Mesendoderm (in vitro differentiated cells): ENCODE measurements at regions not wholly inside any gene's neighbourhood (a gene's known extent, or its start where the extent isn't known, plus 50 kb on each side); places are given as distances from the start of the nearest gene placed in this dataset.

Experiments used
- DNase-seq: peaks from one replicate; pipeline ENCODE4 v3.0.0; 2013
- H2AK5ac ChIP-seq: 2 replicates; pipeline ENCODE4 v1.6.1; 2013; ENCODE audit warnings: low read length, inconsistent platforms
- H2BK120ac ChIP-seq: 2 replicates; pipeline ENCODE4 v1.6.1; 2013; ENCODE audit warnings: low read depth, mild to moderate bottlenecking, low read length, moderate library complexity, mixed read lengths
- H2BK15ac ChIP-seq: replicated peaks from 2 replicates; pipeline ENCODE4 v1.6.1; 2013; ENCODE audit warnings: low read depth, mild to moderate bottlenecking, moderate library complexity
- H2BK5ac ChIP-seq: 2 replicates; pipeline ENCODE4 v1.6.1; 2013; ENCODE audit warnings: low read length, inconsistent platforms
- H3K18ac ChIP-seq: 2 replicates; pipeline ENCODE4 v1.6.1; 2013; ENCODE audit warnings: mild to moderate bottlenecking, low read length, mixed read lengths
- H3K23ac ChIP-seq: one replicate; pipeline ENCODE4 v1.6.1; 2013; ENCODE audit warnings: low read length
- H3K27ac ChIP-seq: 2 replicates; pipeline ENCODE4 v1.5.1; 2013; ENCODE audit warnings: low read depth, mild to moderate bottlenecking, inconsistent platforms, low read length, moderate library complexity
- H3K27me3 ChIP-seq: 2 replicates; pipeline ENCODE4 v1.6.1; 2013; ENCODE audit warnings: low read length, control low read depth, mild to moderate bottlenecking, inconsistent platforms; ENCODE audit not compliant: insufficient read depth, poor library complexity
- H3K36me3 ChIP-seq: 2 replicates; pipeline ENCODE4 v1.6.1; 2013; ENCODE audit warnings: low read length, inconsistent platforms; ENCODE audit not compliant: control insufficient read depth, insufficient read depth
- H3K4ac ChIP-seq: one replicate; pipeline ENCODE4 v1.6.1; 2013; ENCODE audit warnings: low read depth, mild to moderate bottlenecking, low read length, moderate library complexity
- H3K4me1 ChIP-seq: 2 replicates; pipeline ENCODE4 v1.6.1; 2013; ENCODE audit warnings: low read depth, low read length, inconsistent platforms; ENCODE audit not compliant: control insufficient read depth
- H3K4me2 ChIP-seq: 2 replicates; pipeline ENCODE4 v1.6.1; 2013; ENCODE audit warnings: low read length
- H3K4me3 ChIP-seq: 2 replicates; pipeline ENCODE4 v1.5.1; 2013; ENCODE audit warnings: mild to moderate bottlenecking, low read length
- H3K56ac ChIP-seq: one replicate; pipeline ENCODE4 v1.6.1; 2013; ENCODE audit warnings: low read length
- H3K79me1 ChIP-seq: 2 replicates; pipeline ENCODE4 v1.6.1; 2013; ENCODE audit warnings: low read length, inconsistent platforms
- H3K79me2 ChIP-seq: 2 replicates; pipeline ENCODE4 v1.6.1; 2013; ENCODE audit warnings: mild to moderate bottlenecking, low read length; ENCODE audit not compliant: control insufficient read depth, insufficient read depth
- H3K9ac ChIP-seq: 2 replicates; pipeline ENCODE4 v1.6.1; 2013; ENCODE audit warnings: low read length, inconsistent platforms
- H4K5ac ChIP-seq: one replicate; pipeline ENCODE4 v1.6.1; 2013; ENCODE audit warnings: low read length
- H4K8ac ChIP-seq: one replicate; pipeline ENCODE4 v1.6.1; 2013; ENCODE audit warnings: low read depth, mild to moderate bottlenecking, control low read depth, low read length, moderate library complexity
- WGBS: extraction: QIAGEN DNeasy Blood & Tissue Kit; methylation state at CpG from one replicate; pipeline ENCODE4 v1.1.7; 2013; ENCODE audit warnings: low lambda C conversion rate, missing lambda C conversion rate; ENCODE audit not compliant: insufficient coverage; ENCODE audit errors: extremely low coverage; 5-methylcytosine and 5-hydroxymethylcytosine counted together

DNA sequence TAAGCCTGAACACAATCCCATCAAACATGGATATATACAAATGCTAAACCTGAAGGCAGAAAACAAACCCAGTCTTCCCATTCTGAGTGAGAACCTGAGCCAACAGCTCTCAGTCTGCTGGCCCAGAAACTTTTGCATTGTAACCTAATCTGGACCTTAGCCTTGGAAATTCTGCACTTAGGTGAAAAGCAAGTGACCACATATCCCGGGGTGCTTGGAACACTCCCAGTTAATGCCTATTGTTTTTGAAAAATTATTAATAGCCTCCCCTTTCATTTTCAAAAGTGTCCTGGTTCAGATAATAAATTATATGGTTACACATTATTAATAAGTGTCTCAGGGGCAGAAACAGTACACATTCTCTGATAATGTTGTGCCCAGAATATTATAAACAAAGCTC lies 228.3 kb upstream of the TARS1 start:
- Histone ChIP-seq H2AK5ac (no peak overlapping the region), H3K4ac (no peak overlapping the region), H3K27ac (no peak overlapping the region), H3K23ac (no peak overlapping the region), H3K4me1 (no peaks in the 10 kb centered on the region), H3K27me3 (no peaks in the 10 kb centered on the region), H3K18ac (no peak overlapping the region), H4K5ac (no peak overlapping the region), H3K79me1 (no peaks in the 10 kb centered on the region), H3K36me3 (no peaks in the 10 kb centered on the region), H2BK120ac (no peak overlapping the region), H3K79me2 (no peaks in the 10 kb centered on the region), H3K9ac (no peak overlapping the region), H2BK5ac (no peak overlapping the region), H3K4me2 (no peak overlapping the region), H2BK15ac (no peak overlapping the region), H4K8ac (no peak overlapping the region), H3K4me3 (no peak overlapping the region), H3K56ac (no peak overlapping the region)
- WGBS = no CpG with 5 or more reads among the region's 1 CpG
- DNase-seq = no peak

DNA sequence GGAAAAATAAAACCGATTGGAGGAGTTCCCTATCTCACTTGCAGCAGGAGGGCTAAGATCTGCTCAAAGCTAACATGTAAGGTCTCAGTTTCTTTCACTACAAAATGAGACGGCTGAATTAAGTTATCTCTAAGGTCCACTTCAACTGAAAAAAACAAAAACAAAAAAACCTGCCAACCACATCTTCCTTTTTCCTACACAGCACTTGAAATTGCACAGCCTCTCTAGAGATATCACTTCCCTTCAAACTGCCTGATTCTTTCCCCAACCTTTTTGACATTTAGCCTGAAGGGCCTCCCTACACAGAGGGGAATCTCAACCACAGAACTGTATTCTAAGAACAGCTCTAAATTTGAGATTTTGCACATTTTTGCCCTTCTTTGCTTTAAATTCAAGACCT lies 227.9 kb upstream of the TARS1 start:
- H2BK120ac ChIP-seq = no peak overlapping the region
- no peaks in the 10 kb centered on the region for H3K27me3 ChIP-seq
- no CpG with 5 or more reads among the region's 2 CpGs for WGBS
- no peaks in the 10 kb centered on the region for H3K79me2 ChIP-seq
- H3K4me3 ChIP-seq = no peak overlapping the region
- no peak overlapping the region for H3K4me2 ChIP-seq
- no peaks in the 10 kb centered on the region for H3K4me1 ChIP-seq
- no peak overlapping the region for H3K18ac ChIP-seq
- no peak overlapping the region for H3K9ac ChIP-seq
- no peak overlapping the region for H4K8ac ChIP-seq
- H3K27ac ChIP-seq = no peak overlapping the region
- H2BK15ac ChIP-seq = no peak overlapping the region
- H4K5ac ChIP-seq = no peak overlapping the region
- no peak for DNase-seq
- no peak overlapping the region for H3K56ac ChIP-seq
- no peak overlapping the region for H3K4ac ChIP-seq
- no peak overlapping the region for H2AK5ac ChIP-seq
- H3K36me3 ChIP-seq = no peaks in the 10 kb centered on the region
- no peaks in the 10 kb centered on the region for H3K79me1 ChIP-seq
- no peak overlapping the region for H3K23ac ChIP-seq
- H2BK5ac ChIP-seq = no peak overlapping the region

DNA sequence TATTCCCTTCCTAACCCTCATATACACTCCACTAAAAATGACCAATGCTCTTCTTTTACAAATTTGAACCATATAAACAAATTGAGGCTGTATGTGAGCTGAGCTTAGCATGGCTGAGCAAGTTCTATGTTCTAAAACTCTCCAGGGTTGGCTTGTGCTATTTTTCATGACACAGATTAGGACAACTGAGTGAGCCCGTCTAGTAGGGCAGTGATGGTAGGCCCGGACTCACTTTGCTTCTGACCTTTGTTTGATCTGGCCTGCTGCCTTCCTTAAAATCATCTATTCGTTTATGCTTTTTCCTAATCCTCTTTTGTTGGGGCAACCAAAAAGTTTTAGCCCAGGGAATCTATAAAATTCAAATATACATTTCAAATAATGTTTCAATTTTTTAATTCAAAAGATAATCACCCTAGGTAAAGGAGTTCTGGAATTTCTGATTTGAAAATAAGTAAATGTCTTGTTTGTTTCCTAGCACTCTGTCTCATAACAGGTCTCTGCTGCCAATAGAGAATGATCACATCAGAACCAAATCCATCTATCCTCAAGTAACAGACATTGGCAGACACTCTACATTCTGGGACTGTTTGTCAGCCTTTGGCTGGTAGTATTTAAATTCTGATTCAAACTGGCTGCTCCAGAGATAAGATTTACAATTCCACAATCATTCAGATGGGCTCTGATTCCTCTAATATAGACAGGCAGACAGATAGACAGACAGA lies 217.0 kb upstream of the TARS1 start:
- H2BK5ac ChIP-seq = no peak overlapping the region
- no peak overlapping the region for H2BK15ac ChIP-seq
- no peak overlapping the region for H4K5ac ChIP-seq
- H3K27ac ChIP-seq = no peak overlapping the region
- no peak overlapping the region for H3K56ac ChIP-seq
- WGBS = no CpG with 5 or more reads among the region's 3 CpGs
- no peak overlapping the region for H4K8ac ChIP-seq
- H3K4me3 ChIP-seq = no peak overlapping the region
- H2AK5ac ChIP-seq = no peak overlapping the region
- no peaks in the 10 kb centered on the region for H3K4me1 ChIP-seq
- H3K23ac ChIP-seq = no peak overlapping the region
- H3K79me1 ChIP-seq = no peaks in the 10 kb centered on the region
- H3K4me2 ChIP-seq = no peak overlapping the region
- H2BK120ac ChIP-seq = no peak overlapping the region
- H3K4ac ChIP-seq = no peak overlapping the region
- H3K18ac ChIP-seq = no peak overlapping the region
- no peaks in the 10 kb centered on the region for H3K36me3 ChIP-seq
- no peak for DNase-seq
- no peaks in the 10 kb centered on the region for H3K79me2 ChIP-seq
- H3K9ac ChIP-seq = no peak overlapping the region
- no peaks in the 10 kb centered on the region for H3K27me3 ChIP-seq

DNA sequence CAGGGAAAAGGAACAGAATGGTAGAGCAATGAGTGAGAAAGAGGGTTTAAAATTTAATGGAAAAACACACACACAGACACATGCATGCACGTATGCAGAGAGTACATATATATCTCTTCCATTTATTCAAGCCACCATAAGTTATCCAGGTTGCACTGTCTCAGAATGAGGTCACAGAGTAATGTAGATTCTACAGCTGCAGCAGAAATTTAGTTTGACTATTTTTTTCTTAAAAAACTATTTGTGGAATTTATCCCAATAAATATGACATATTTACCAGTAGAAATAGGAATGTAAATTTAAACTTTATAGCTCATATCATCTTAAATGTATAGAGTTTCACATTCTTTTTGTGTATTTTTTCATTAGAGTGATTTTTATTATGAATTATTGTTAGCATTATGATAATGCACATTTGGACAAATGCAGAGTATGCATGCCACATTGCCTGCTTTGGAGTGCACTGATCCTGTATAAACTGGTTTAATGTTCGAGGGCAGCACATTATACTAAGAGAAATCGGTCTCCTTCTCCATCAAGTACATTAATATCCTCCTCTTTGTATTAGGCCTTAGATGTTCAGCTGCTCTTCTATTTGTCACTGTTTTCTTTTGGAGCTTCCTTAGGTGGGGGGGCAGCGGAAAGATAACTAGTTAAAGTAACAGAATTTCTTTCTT lies 216.3 kb upstream of the TARS1 start:
- H3K79me2 ChIP-seq = no peaks in the 10 kb centered on the region
- H3K79me1 ChIP-seq = no peaks in the 10 kb centered on the region
- H3K23ac ChIP-seq = no peak overlapping the region
- H3K4me2 ChIP-seq = no peak overlapping the region
- H3K9ac ChIP-seq = no peak overlapping the region
- no peak overlapping the region for H3K27ac ChIP-seq
- no peaks in the 10 kb centered on the region for H3K27me3 ChIP-seq
- no peak overlapping the region for H2BK5ac ChIP-seq
- no CpG with 5 or more reads among the region's 4 CpGs for WGBS
- no peak overlapping the region for H2AK5ac ChIP-seq
- no peak overlapping the region for H3K56ac ChIP-seq
- H2BK15ac ChIP-seq = no peak overlapping the region
- H3K36me3 ChIP-seq = no peaks in the 10 kb centered on the region
- H4K8ac ChIP-seq = no peak overlapping the region
- H3K4me3 ChIP-seq = no peak overlapping the region
- H3K4ac ChIP-seq = no peak overlapping the region
- no peak overlapping the region for H2BK120ac ChIP-seq
- no peaks in the 10 kb centered on the region for H3K4me1 ChIP-seq
- H4K5ac ChIP-seq = no peak overlapping the region
- no peak for DNase-seq
- no peak overlapping the region for H3K18ac ChIP-seq

DNA sequence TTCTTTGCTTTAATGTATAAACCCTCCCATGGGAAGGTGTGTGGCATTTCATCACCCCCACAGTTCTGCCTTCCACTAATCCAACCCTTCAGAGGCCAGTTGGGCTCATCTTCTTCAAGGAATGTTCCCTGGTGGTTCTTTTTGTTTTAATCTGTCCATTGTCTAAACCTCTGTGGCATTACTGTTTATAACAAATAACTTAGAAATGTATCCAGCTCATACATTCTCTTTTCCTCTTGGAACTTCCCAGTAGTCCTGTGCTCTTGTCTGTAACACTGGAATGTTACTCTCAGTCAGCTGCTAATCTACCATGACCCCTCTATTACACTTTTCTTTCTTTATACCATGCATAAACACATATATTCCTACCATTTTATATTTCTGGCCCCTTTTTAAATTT lies 213.5 kb upstream of the TARS1 start:
- H3K4me3 ChIP-seq = no peak overlapping the region
- H3K27ac ChIP-seq = no peak overlapping the region

DNA sequence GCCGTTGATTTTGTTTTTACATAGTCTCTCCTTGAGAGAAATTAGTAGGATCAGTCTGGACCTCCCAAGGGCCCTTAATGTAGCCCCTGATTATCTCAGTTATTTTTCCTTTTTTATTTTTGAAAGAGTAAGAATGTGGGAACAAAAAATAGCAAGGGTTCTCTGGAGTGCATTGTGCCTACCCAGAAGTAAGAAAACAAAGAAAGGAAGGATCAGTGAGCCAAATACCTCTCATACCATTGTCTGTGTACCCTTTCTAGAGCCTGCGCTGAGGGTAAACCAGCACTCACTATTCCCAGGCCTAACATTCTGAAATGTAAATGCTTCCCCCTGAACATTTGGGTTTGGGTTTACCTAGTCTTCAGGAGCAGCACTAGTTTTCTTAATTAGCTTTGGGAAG lies 213.0 kb upstream of the TARS1 start:
- WGBS = no CpG with 5 or more reads among the region's 2 CpGs
- no peak overlapping the region for H3K4me2 ChIP-seq
- no peak overlapping the region for H2BK15ac ChIP-seq
- H3K36me3 ChIP-seq = no peaks in the 10 kb centered on the region
- no peak overlapping the region for H2BK120ac ChIP-seq
- peak; percentile 42 for DNase-seq
- H2BK5ac ChIP-seq = no peak overlapping the region
- no peaks in the 10 kb centered on the region for H3K27me3 ChIP-seq
- H2AK5ac ChIP-seq = no peak overlapping the region
- H3K4me3 ChIP-seq = no peak overlapping the region
- H3K79me2 ChIP-seq = no peaks in the 10 kb centered on the region
- no peak overlapping the region for H3K9ac ChIP-seq
- no peak overlapping the region for H4K8ac ChIP-seq
- peak overlapping the region; percentile 39 for H4K5ac ChIP-seq
- no peak overlapping the region for H3K18ac ChIP-seq
- no peaks in the 10 kb centered on the region for H3K79me1 ChIP-seq
- no peak overlapping the region for H3K4ac ChIP-seq
- H3K56ac ChIP-seq = no peak overlapping the region
- no peak overlapping the region for H3K23ac ChIP-seq
- no peak overlapping the region for H3K27ac ChIP-seq
- H3K4me1 ChIP-seq = no peaks in the 10 kb centered on the region

More for the DNA sequence above, 213.5 kb upstream of the TARS1 start:
- Histone ChIP-seq H2BK120ac (no peak overlapping the region), H3K27me3 (no peaks in the 10 kb centered on the region), H3K56ac (no peak overlapping the region), H3K18ac (no peak overlapping the region), H3K4ac (no peak overlapping the region), H3K36me3 (no peaks in the 10 kb centered on the region), H2BK15ac (no peak overlapping the region), H3K79me1 (no peaks in the 10 kb centered on the region), H3K79me2 (no peaks in the 10 kb centered on the region), H2AK5ac (no peak overlapping the region), H2BK5ac (no peak overlapping the region), H3K4me2 (no peak overlapping the region), H4K8ac (no peak overlapping the region), H4K5ac (no peak overlapping the region), H3K23ac (no peak overlapping the region), H3K9ac (no peak overlapping the region), H3K4me1 (no peaks in the 10 kb centered on the region)
- DNase-seq = no peak
